Uterus (tissue), 3 donors: ENCODE measurements at regions not wholly inside any gene's neighbourhood (a gene's known extent, or its start where the extent isn't known, plus 50 kb on each side); places are given as distances from the start of the nearest gene placed in this dataset.

Experiments used
- DNase-seq, 2 donors: peaks; one replicate each; pipeline ENCODE4 v3.0.0-alpha.2; 2019 to 2020
- H3K27ac ChIP-seq, 2 donors: fragments of 200-600 bp; sonication (generic); 1 replicate in 1 of 2; 2 replicates in 1 of 2; pipeline ENCODE4 v1.5.1; 2016 to 2018
- H3K27me3 ChIP-seq, 2 donors: fragments of 200-600 bp; sonication (generic); one replicate each; pipeline ENCODE4 v1.5.1; 2018 to 2019; ENCODE audit warnings: control low read depth in 1 of 2
- H3K36me3 ChIP-seq, 2 donors: fragments of 200-600 bp; sonication (generic); one replicate each; pipeline ENCODE4 v1.5.1; 2019; ENCODE audit warnings: control low read depth in 1 of 2
- H3K4me1 ChIP-seq, 2 donors: fragments of 200-600 bp; sonication (generic); one replicate each; pipeline ENCODE4 v1.5.1; 2018 to 2019; ENCODE audit warnings: control low read depth in 1 of 2
- H3K4me3 ChIP-seq, 2 donors: fragments of 200-600 bp; sonication (generic); 1 replicate in 1 of 2; 2 replicates in 1 of 2; pipeline ENCODE4 v1.5.1; 2018 to 2019; ENCODE audit warnings: mild to moderate bottlenecking in 1 of 2
- H3K9me3 ChIP-seq, 2 donors: fragments of 200-600 bp; sonication (generic); one replicate each; pipeline ENCODE4 v1.5.1; 2019; ENCODE audit warnings: control low read depth in 1 of 2
- CTCF ChIP-seq, 4 experiments: fragments of 200-600 bp in 2 of 4; fragments of 450-650 bp in 2 of 4; sonication (generic) in 2 of 4; IDR thresholded peaks; one replicate each; pipeline ENCODE4 v1.5.1; 2016 to 2019; ENCODE audit warnings: antibody characterized with exemption in 4 of 4, mild to moderate bottlenecking in 2 of 4, moderate library complexity in 1 of 4
- POLR2A ChIP-seq, 2 donors: fragments of 450-650 bp; IDR thresholded peaks; one replicate each; pipeline ENCODE4 v1.6.1; 2016; ENCODE audit warnings: antibody characterized with exemption in 2 of 2, mild to moderate bottlenecking in 1 of 2, moderate library complexity in 1 of 2
- intact Hi-C: fragments of 100-400 bp; cut with DNase I; formaldehyde crosslinking; loops from one replicate; pipeline ENCODE4 v1.15.1; 2023; ENCODE audit warnings: low total_unique reads
- donor health status: DM: yes; HTN: yes; CAD: no.

DNA sequence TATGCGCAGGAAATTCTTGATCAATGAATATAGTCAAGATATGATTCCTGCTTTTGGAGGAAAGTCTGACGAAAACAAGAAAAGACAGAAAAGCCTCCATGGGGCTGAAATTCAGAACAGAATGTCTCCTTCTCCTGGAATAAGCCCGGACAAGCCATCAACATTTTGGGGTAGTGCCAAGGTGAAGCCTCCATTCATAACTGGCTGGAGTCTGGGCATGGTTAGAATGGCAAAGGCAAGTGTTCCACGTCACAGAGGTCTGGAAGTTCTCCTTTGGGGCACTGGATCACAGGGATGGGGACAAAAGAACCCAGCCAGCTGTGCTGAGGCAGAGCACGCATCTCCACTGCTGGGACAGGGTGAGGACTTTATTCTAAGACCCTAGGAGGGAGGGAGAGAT is 505.7 kb downstream of the CMPK2 start:
- intact Hi-C loops, result no loop called here
- Histone ChIP-seq H3K27ac (no peak overlapping the region), H3K9me3 (no peaks in the 10 kb centered on the region), H3K4me1 (no peaks in the 10 kb centered on the region), H3K4me3 (no peak overlapping the region), H3K36me3 (no peaks in the 10 kb centered on the region), H3K27me3 (no peaks in the 10 kb centered on the region)
- DNase-seq, result no peak
- TF ChIP-seq CTCF (IDR thresholded peaks at IDR 0.05) (no peak), POLR2A (IDR thresholded peaks at IDR 0.05) (no peak)

DNA sequence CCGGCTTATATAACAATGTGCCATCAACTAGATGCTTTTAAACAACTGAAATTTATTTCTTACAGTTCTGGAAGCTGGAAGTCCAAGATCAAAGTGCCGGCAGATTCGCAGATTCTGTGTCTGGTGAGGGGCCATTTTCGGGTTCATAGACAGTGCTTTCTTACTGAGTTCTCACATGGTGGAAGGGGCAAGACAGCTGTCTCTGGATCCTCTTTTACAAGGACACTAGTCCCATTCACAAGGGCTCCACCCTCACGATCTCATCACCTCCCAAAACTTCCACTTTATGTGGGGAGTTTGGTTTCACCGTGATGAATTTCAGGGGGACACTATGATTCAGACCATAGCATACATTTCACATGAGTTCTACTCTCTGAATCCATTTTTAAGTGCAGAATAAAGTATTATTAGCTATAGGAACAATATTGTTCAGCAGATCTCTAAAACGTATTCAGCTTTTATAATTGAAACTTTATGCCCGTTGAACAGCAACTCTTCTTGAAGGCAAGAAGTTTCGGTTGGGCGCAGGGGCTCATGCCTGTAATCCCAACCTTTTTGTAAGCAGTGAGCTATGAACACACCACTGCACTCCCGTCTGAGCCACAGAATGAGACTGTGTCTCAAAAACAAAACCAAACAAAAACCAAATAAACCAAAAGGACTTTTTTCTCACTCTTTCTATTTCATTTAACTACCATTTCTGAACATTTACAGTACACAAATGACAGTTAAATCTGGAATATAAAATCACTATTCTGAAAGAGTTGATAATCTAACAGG is 502.8 kb downstream of the CMPK2 start:
- H3K4me1 ChIP-seq, result no peaks in the 10 kb centered on the region
- no peak overlapping the region for H3K4me3 ChIP-seq
- H3K27me3 ChIP-seq, result no peaks in the 10 kb centered on the region
- H3K9me3 ChIP-seq, result no peaks in the 10 kb centered on the region
- no peaks in the 10 kb centered on the region for H3K36me3 ChIP-seq
- TF ChIP-seq CTCF (IDR thresholded peaks at IDR 0.05) (no peak), POLR2A (IDR thresholded peaks at IDR 0.05) (no peak)
- DNase-seq, result no peak
- intact Hi-C loops, result no loop called here
- no peak overlapping the region for H3K27ac ChIP-seq

DNA sequence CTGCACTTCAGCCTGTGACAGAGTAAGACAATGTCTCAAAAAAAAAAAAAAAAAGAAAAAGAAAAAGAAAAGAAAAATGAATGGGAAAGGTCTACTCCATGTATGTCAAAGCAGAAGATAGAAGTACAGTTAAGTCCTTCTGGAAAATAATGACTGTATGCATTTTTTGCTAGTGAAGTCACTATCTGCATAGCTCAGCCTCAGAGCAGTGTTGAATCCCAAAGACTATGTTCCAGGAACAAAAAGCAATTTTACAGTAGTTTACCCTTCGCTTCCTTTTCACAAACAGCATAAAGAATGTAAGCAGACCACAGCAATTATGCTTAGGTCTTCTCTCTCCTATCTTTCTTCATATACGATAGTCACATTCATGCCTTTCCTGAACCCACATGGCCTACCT is 497.4 kb downstream of the CMPK2 start:
- intact Hi-C loops, result no loop called here
- no peak for DNase-seq
- no peak for TF ChIP-seq POLR2A (IDR thresholded peaks at IDR 0.05)
- no peak for TF ChIP-seq CTCF (IDR thresholded peaks at IDR 0.05)
- Histone ChIP-seq H3K4me1 (no peaks in the 10 kb centered on the region), H3K27me3 (no peaks in the 10 kb centered on the region), H3K4me3 (no peak overlapping the region), H3K27ac (no peak overlapping the region), H3K36me3 (no peaks in the 10 kb centered on the region), H3K9me3 (no peaks in the 10 kb centered on the region)

DNA sequence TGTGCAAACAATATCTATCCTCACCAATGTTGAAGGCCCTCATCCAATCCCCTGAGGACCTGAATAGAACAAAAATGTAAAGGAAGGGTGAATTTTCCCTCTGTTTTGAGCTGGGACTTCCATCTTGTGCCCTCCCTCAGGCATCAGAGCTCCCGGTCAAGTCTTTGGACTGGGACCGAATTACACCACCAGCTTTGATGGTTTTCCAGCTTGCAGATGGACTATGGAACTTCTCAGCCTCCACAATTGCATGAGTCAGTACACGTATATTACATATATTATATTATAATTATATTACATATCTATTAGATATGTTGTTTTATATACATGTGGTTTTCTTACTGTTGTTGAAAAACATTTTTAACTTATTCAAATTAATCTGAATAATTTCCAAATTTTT is 496.4 kb downstream of the CMPK2 start:
- Histone ChIP-seq H3K4me3 (no peak overlapping the region), H3K36me3 (no peaks in the 10 kb centered on the region), H3K27ac (no peak overlapping the region), H3K9me3 (no peaks in the 10 kb centered on the region), H3K27me3 (no peaks in the 10 kb centered on the region), H3K4me1 (no peaks in the 10 kb centered on the region)
- DNase-seq, result no peak
- intact Hi-C loops, result no loop called here
- TF ChIP-seq CTCF (IDR thresholded peaks at IDR 0.05), result no peak
- no peak for TF ChIP-seq POLR2A (IDR thresholded peaks at IDR 0.05)

DNA sequence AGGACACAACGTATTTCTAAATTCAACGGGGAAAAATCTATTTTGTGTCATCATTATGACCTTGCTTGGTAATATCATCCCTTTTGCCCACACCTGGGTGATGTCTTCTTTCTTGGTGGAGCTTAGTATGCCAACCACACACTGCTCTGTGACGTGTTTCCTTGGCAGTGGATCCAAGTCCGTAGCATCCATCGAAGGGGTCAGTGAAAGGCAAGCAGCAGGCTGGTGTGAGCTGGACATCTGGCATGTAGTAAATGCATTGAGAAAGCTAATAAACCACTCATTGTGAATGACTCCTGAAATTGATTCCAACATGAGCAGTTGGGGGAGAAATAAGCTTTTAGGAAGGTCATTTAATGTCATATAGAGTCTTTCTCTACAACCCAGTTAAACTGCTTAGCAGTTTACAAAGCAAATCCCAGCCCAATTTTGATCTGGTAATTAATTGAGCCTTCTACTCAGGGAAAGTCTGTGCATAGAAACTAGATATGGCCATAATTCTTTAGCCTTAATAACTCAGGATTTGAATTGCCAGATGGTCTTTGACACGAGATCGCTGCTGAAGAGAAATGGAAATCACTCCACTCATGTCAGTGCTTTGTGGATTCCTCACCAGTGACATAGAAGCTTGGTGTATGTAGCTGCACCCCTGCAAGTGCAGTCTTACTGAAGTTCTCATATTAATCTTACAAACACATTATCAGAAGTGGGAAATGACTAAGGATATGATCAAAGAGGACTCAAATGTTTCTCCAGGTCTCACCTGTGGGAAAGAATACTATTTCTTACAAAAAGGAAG is 494.8 kb downstream of the CMPK2 start:
- Histone ChIP-seq H3K9me3 (no peaks in the 10 kb centered on the region), H3K27ac (no peak overlapping the region), H3K27me3 (no peaks in the 10 kb centered on the region), H3K4me1 (no peaks in the 10 kb centered on the region), H3K36me3 (no peaks in the 10 kb centered on the region), H3K4me3 (no peak overlapping the region)
- TF ChIP-seq CTCF (IDR thresholded peaks at IDR 0.05), result no peak
- no peak for TF ChIP-seq POLR2A (IDR thresholded peaks at IDR 0.05)
- intact Hi-C loops, result no loop called here
- DNase-seq, result no peak
